ENCODE measurements at regions not wholly inside any gene's neighbourhood (a gene's known extent, or its start where the extent isn't known, plus 50 kb on each side); places are given as distances from the start of the nearest gene placed in this dataset.

DNA sequence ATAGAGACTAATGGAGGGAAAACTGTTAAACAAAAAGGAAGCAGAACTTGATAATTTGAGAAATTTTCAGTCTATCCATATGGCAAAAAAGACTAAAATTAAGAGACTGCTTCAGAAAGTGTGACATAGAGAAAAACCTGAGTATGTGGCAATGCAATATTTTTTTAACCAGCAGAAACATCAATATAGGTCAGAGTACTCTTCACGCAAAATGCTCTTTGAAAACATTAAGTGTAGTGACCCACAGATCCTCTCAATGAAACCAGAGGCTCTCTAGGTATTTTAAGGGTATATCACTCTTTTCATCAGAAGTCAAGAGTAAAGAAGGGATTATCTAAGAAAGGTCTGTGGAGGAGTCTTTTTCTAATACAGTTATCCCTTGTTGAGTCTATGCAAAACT, 1394.8 kb downstream of the DSC3 start (continued):
- TF ChIP-seq ZNF366 (tag by site-specific recombination; conservative IDR thresholded peaks at IDR 0.05) (no peak), ZNF621 (tag by site-specific recombination; IDR thresholded peaks at IDR 0.05) (no peak), ZNF202 (tag by site-specific recombination; IDR thresholded peaks at IDR 0.05; ENCODE audit: borderline replicate concordance) (no peak), ZNF701 (tag by site-specific recombination; IDR thresholded peaks at IDR 0.05) (no peak), ZNF112 (tag by site-specific recombination; IDR thresholded peaks at IDR 0.05) (no peak), ZNF423 (tag by site-specific recombination; IDR thresholded peaks at IDR 0.05) (no peak), MYNN (tag by site-specific recombination; IDR thresholded peaks at IDR 0.05; ENCODE audit: borderline replicate concordance) (no peak), KLF7 (tag by site-specific recombination; IDR thresholded peaks at IDR 0.05; ENCODE audit: borderline replicate concordance) (no peak)
- TF ChIP-seq, protein P1, sequence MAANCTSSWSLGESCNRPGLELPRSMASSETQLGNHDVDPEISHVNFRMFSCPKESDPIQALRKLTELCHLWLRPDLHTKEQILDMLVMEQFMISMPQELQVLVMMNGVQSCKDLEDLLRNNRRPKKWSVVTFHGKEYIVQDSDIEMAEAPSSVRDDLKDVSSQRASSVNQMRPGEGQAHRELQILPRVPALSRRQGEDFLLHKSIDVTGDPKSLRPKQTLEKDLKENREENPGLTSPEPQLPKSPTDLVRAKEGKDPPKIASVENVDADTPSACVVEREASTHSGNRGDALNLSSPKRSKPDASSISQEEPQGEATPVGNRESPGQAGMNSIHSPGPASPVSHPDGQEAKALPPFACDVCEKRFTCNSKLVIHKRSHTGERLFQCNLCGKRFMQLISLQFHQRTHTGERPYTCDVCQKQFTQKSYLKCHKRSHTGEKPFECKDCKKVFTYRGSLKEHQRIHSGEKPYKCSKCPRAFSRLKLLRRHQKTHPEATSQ (tag by site-specific recombination; IDR thresholded peaks at IDR 0.05) = no peak

DNA sequence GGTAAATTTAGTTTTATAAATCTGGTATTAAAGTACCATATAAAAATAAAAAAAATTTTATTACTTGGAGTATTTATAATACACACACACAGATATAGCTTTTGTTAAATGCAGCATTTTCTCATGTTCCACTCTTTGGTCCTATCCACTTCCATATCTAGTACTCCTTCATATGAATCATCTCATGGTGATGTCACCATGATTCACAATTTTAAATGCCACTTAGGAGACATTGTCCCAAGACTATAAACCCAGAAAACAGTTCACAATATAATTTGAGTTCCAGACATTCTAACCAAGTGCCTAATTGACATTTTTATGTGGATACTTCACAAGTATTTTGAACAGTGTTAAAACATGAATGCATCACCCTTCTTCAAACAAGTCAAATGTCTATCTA, 1398.3 kb downstream of the DSC3 start:
- H3K4me3 ChIP-seq (ENCODE audit: low read depth, low read length) = no peak overlapping the region
- no peak for TF ChIP-seq GFI1B (tag by site-specific recombination; IDR thresholded peaks at IDR 0.05)
- TF ChIP-seq, protein P2, sequence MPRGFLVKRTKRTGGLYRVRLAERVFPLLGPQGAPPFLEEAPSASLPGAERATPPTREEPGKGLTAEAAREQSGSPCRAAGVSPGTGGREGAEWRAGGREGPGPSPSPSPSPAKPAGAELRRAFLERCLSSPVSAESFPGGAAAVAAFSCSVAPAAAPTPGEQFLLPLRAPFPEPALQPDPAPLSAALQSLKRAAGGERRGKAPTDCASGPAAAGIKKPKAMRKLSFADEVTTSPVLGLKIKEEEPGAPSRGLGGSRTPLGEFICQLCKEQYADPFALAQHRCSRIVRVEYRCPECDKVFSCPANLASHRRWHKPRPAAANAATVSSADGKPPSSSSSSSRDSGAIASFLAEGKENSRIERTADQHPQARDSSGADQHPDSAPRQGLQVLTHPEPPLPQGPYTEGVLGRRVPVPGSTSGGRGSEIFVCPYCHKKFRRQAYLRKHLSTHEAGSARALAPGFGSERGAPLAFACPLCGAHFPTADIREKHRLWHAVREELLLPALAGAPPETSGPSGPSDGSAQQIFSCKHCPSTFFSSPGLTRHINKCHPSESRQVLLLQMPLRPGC (tag by site-specific recombination; IDR thresholded peaks at IDR 0.05) = no peak
- no peak for TF ChIP-seq ZNF133 (tag by site-specific recombination; IDR thresholded peaks at IDR 0.05)
- no peak for TF ChIP-seq ZNF211 (tag by site-specific recombination; IDR thresholded peaks at IDR 0.05; ENCODE audit: low read depth)
- TF ChIP-seq, protein P3, sequence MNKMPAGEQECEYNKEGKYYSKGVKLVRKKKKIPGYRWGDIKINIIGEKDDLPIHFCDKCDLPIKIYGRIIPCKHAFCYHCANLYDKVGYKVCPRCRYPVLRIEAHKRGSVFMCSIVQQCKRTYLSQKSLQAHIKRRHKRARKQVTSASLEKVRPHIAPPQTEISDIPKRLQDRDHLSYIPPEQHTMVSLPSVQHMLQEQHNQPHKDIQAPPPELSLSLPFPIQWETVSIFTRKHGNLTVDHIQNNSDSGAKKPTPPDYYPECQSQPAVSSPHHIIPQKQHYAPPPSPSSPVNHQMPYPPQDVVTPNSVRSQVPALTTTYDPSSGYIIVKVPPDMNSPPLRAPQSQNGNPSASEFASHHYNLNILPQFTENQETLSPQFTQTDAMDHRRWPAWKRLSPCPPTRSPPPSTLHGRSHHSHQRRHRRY (tag by site-specific recombination; IDR thresholded peaks at IDR 0.05) = no peak
- TF ChIP-seq ZNF23 (tag by site-specific recombination; IDR thresholded peaks at IDR 0.05; ENCODE audit: borderline replicate concordance) = no peak
- TF ChIP-seq ZNF621 (tag by site-specific recombination; IDR thresholded peaks at IDR 0.05) = no peak
- no peak for TF ChIP-seq ZNF350 (tag by site-specific recombination; IDR thresholded peaks at IDR 0.05)
- TF ChIP-seq ZNF19 (tag by site-specific recombination; IDR thresholded peaks at IDR 0.05; ENCODE audit: low read depth) = no peak
- TF ChIP-seq KLF9 (tag by site-specific recombination; IDR thresholded peaks at IDR 0.05; ENCODE audit: low read depth) = no peak
- TF ChIP-seq, protein P4, sequence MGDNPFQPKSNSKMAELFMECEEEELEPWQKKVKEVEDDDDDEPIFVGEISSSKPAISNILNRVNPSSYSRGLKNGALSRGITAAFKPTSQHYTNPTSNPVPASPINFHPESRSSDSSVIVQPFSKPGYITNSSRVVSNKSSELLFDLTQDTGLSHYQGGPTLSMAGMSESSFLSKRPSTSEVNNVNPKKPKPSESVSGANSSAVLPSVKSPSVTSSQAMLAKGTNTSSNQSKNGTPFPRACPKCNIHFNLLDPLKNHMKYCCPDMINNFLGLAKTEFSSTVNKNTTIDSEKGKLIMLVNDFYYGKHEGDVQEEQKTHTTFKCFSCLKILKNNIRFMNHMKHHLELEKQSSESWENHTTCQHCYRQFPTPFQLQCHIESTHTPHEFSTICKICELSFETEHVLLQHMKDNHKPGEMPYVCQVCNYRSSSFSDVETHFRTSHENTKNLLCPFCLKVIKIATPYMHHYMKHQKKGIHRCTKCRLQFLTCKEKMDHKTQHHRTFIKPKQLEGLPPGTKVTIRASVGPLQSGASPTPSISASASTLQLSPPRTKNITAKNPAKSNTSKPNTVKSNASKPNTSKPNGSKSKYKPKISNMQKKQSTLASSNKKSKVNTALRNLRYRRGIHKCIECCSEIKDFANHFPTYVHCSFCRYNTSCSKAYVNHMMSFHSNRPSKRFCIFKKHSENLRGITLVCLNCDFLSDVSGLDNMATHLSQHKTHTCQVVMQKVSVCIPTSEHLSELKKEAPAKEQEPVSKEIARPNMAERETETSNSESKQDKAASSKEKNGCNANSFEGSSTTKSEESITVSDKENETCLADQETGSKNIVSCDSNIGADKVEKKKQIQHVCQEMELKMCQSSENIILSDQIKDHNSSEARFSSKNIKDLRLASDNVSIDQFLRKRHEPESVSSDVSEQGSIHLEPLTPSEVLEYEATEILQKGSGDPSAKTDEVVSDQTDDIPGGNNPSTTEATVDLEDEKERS (tag by site-specific recombination; IDR thresholded peaks at IDR 0.05) = no peak
- TF ChIP-seq ZNF2 (tag by site-specific recombination; IDR thresholded peaks at IDR 0.05) = no peak
- TF ChIP-seq ZNF707 (tag by site-specific recombination; IDR thresholded peaks at IDR 0.05) = no peak
- no peak for TF ChIP-seq MZF1 (tag by site-specific recombination; IDR thresholded peaks at IDR 0.05; ENCODE audit: borderline replicate concordance)
- TF ChIP-seq, protein P5, sequence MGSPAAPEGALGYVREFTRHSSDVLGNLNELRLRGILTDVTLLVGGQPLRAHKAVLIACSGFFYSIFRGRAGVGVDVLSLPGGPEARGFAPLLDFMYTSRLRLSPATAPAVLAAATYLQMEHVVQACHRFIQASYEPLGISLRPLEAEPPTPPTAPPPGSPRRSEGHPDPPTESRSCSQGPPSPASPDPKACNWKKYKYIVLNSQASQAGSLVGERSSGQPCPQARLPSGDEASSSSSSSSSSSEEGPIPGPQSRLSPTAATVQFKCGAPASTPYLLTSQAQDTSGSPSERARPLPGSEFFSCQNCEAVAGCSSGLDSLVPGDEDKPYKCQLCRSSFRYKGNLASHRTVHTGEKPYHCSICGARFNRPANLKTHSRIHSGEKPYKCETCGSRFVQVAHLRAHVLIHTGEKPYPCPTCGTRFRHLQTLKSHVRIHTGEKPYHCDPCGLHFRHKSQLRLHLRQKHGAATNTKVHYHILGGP (tag by site-specific recombination; IDR thresholded peaks at IDR 0.05) = no peak
- no peaks in the 10 kb centered on the region for H3K9me3 ChIP-seq (ENCODE audit: control insufficient read depth, insufficient read depth, low read depth, low read length)
- no peaks in the 10 kb centered on the region for H3K4me1 ChIP-seq (ENCODE audit: control insufficient read depth, insufficient read depth, low read length)
- H3K36me3 ChIP-seq (ENCODE audit: control insufficient read depth in 2 of 2, insufficient read depth in 1 of 2, low read length in 2 of 2) = no peaks in the 10 kb centered on the region
- ChIA-PET POLR2A (no interaction called here), CTCF (interaction anchor here (1.0 kb wide), 1 partner anchor 11 kb away, joined by 3 read pairs; no protein-coding TSS in a partner anchor)
- no peak overlapping the region for H3K27ac ChIP-seq (ENCODE audit: extremely low read depth, low read depth, low read length)
